B cell (primary cell): ENCODE measurements at regions not wholly inside any gene's neighbourhood (a gene's known extent, or its start where the extent isn't known, plus 50 kb on each side); places are given as distances from the start of the nearest gene placed in this dataset.

ENCODE experiments used
- ATAC-seq: fragments of 200-7000 bp; cut with Tn5 transposase; one replicate; pipeline ENCODE4 v1.10.0; 2021; ENCODE audit warnings: low read depth, mild to moderate bottlenecking, moderate number of reproducible peaks, moderate library complexity
- CTCF ChIA-PET: fragments of 350-600 bp; sonication (Branson Sonifier 250); formaldehyde crosslinking; loops from one replicate; lab custom pipeline; 2021; ENCODE audit warnings: antibody characterized with exemption, inconsistent platforms; lab: Charles Lee
- POLR2A ChIA-PET: fragments of 350-600 bp; sonication (Branson Sonifier 250); formaldehyde crosslinking; loops from one replicate; lab custom pipeline; 2021; ENCODE audit warnings: antibody characterized with exemption; lab: Charles Lee
- DNase-seq: peaks from one replicate; pipeline ENCODE4 v3.0.0; 2013
- H2AFZ ChIP-seq: 2 replicates; pipeline ENCODE4 v1.6.1; 2012; ENCODE audit warnings: mild to moderate bottlenecking, low read depth, low read length; ENCODE audit not compliant: insufficient read depth, poor library complexity, severe bottlenecking
- H3K27ac ChIP-seq, 2 donors: 1 replicate in 1 of 2; 2 replicates in 1 of 2; pipeline ENCODE4 v1.5.1; 2012 to 2013; ENCODE audit warnings: low read length in 2 of 2, mild to moderate bottlenecking in 2 of 2, moderate library complexity in 1 of 2
- H3K27me3 ChIP-seq, 4 experiments: fragments of 200-600 bp in 1 of 4; sonication (generic) in 1 of 4; replicated peaks in 1 of 4; 1 replicate in 2 of 4; 2 replicates in 2 of 4; pipeline versions ENCODE4 v1.6.1 to v1.7.0; 2013 to 2016; ENCODE audit warnings: low read length in 3 of 4, mild to moderate bottlenecking in 2 of 4, mixed read lengths in 1 of 4, moderate library complexity in 1 of 4; ENCODE audit not compliant: insufficient read depth in 4 of 4, control insufficient read depth in 3 of 4; ENCODE audit errors: control extremely low read depth in 1 of 4
- H3K36me3 ChIP-seq, 2 experiments: replicated peaks in 1 of 2; 1 replicate in 1 of 2; 2 replicates in 1 of 2; pipeline versions ENCODE4 v1.6.1 to v1.7.1; 2013; ENCODE audit warnings: low read length in 1 of 2; ENCODE audit not compliant: insufficient read depth in 2 of 2, control insufficient read depth in 1 of 2; ENCODE audit errors: control extremely low read depth in 1 of 2, extremely low read depth in 1 of 2
- H3K4me1 ChIP-seq, 2 donors: fragments of 200-600 bp in 1 of 2; sonication (generic) in 1 of 2; 1 replicate in 1 of 2; 2 replicates in 1 of 2; pipeline versions ENCODE4 v1.5.1 to v1.6.1; 2013 to 2017; ENCODE audit warnings: low read length in 2 of 2; ENCODE audit not compliant: control insufficient read depth in 2 of 2, insufficient read depth in 2 of 2
- H3K4me2 ChIP-seq: replicated peaks from 2 replicates; pipeline ENCODE3; 2012; ENCODE audit warnings: mild to moderate bottlenecking, low read depth, low read length; ENCODE audit not compliant: poor library complexity, severe bottlenecking
- H3K4me3 ChIP-seq, 5 experiments: fragments of 200-600 bp in 1 of 5; sonication (generic) in 1 of 5; 1 replicate in 3 of 5; 2 replicates in 2 of 5; pipeline versions ENCODE4 v1.5.1 to v1.7.0; 2011 to 2016; ENCODE audit warnings: low read length in 4 of 5, mild to moderate bottlenecking in 4 of 5, low read depth in 2 of 5, control low read depth in 1 of 5, moderate library complexity in 1 of 5; ENCODE audit not compliant: insufficient read depth in 1 of 5; ENCODE audit errors: control extremely low read depth in 1 of 5, extremely low read depth in 1 of 5
- H3K79me2 ChIP-seq: fragments of 200-600 bp; sonication (generic); one replicate; pipeline ENCODE4 v1.6.0; 2016; ENCODE audit warnings: low read length; ENCODE audit not compliant: control insufficient read depth, insufficient read depth
- H3K9ac ChIP-seq: fragments of 200-600 bp; sonication (generic); 2 replicates; pipeline ENCODE4 v1.6.1; 2017; ENCODE audit warnings: mild to moderate bottlenecking, low read length, moderate library complexity
- H3K9me3 ChIP-seq, 3 donors: one replicate each; pipeline versions ENCODE4 v1.6.1 to v1.7.1; 2013; ENCODE audit warnings: low read length in 2 of 3; ENCODE audit not compliant: control insufficient read depth in 2 of 3, insufficient read depth in 1 of 3; ENCODE audit errors: control extremely low read depth in 1 of 3
- H4K20me1 ChIP-seq: 2 replicates; pipeline ENCODE4 v1.6.0; 2012; ENCODE audit warnings: mild to moderate bottlenecking, low read length; ENCODE audit not compliant: insufficient read depth, control insufficient read depth, poor library complexity, severe bottlenecking
- H3K27ac Mint-ChIP-seq: one replicate; pipeline ENCODE4 v1.8.0; 2021; ENCODE audit warnings: mixed read lengths
- H3K27me3 Mint-ChIP-seq: one replicate; pipeline ENCODE4 v1.8.0; 2021; ENCODE audit warnings: mixed read lengths
- H3K4me1 Mint-ChIP-seq: one replicate; pipeline ENCODE4 v1.8.0; 2021; ENCODE audit warnings: mixed read lengths
- H3K4me3 Mint-ChIP-seq: one replicate; pipeline ENCODE4 v1.8.0; 2021; ENCODE audit warnings: mixed read lengths
- H3K9me3 Mint-ChIP-seq: one replicate; pipeline ENCODE4 v1.8.0; 2022; ENCODE audit warnings: mixed read lengths; ENCODE audit not compliant: insufficient read depth
- EZH2 ChIP-seq: IDR thresholded peaks from 2 replicates; pipeline ENCODE4 v1.6.1; 2012; ENCODE audit warnings: borderline replicate concordance, low read depth, mild to moderate bottlenecking, moderate library complexity, low read length; ENCODE audit not compliant: insufficient read depth, poor library complexity, severe bottlenecking
- WGBS: methylation state at CpG from one replicate; pipeline ENCODE4 v1.1.5; 2013; ENCODE audit warnings: missing lambda C conversion rate; ENCODE audit not compliant: insufficient coverage; 5-methylcytosine and 5-hydroxymethylcytosine counted together
- intact Hi-C: fragments of 100-400 bp; cut with micrococcal nuclease; formaldehyde crosslinking; loops from one replicate; pipeline ENCODE4 v1.10.0; 2022
- TF ChIP-seq, protein P1 (sequence below): fragments of 200-600 bp; IDR thresholded peaks from one replicate; pipeline ENCODE4 v1.8.0; 2022; ENCODE audit warnings: antibody characterized with exemption, mild to moderate bottlenecking

DNA sequence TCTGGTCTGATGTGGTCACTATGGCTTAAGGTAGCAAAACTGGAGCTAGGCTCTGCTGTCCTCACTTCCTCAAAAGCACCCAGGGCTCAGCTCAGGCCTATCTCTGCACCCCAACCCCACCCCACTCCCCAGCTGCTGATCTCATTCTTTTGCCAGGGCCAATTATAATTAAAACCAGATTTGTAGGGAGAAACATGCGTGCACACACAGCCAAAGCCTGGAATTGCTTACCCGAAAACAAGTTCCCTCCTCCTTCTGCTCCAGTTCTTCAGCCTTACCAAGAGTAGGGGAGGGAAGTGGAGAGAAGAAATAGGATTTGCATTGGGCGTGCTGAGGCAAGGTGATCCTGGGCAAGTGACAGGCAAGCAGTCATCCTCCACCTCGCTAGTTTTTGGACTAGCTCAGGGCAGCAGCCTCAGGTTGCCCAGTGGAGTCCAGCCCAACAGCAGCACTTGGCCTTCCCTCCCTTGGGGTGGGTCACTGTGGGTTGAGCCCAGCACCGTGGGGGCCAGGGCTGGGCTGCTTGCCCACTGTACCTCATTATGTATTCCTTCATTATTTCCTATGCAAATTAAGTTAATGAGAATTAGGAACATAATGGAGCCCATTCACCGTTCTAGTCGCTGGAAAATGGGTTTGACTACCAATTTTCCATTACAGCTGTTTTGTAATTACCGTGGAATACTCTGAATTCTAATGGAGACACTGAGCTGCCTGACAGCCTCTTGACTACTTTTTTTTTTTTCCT, 199.1 kb upstream of the CELF4 start:
- Mint-ChIP-seq H3K9me3 (peaks cover 5% of the 10 kb centered on the region), H3K27ac (no peak overlapping the region), H3K27me3 (no peaks in the 10 kb centered on the region), H3K4me3 (no peak overlapping the region), H3K4me1 (no peaks in the 10 kb centered on the region)
- Histone ChIP-seq H3K79me2 (no peaks in the 10 kb centered on the region), H3K4me1 (no peaks in the 10 kb centered on the region), H4K20me1 (no peaks in the 10 kb centered on the region), H3K27ac (no peak overlapping the region), H3K9ac (no peak overlapping the region), H2AFZ (no peak overlapping the region), H3K4me2 (no peak overlapping the region), H3K9me3 (peaks cover 0 to 10% (median 0%) of the 10 kb centered on the region in 3 donors), H3K36me3 (no peaks in the 10 kb centered on the region), H3K27me3 (no peaks in the 10 kb centered on the region), H3K4me3 (no peak overlapping the region)
- CTCF ChIA-PET, result no interaction called here
- intact Hi-C loops, result no loop called here
- POLR2A ChIA-PET, result no interaction called here
- ATAC-seq (no peak), DNase-seq (no peak)
- WGBS, result 90% methylated on average over 4 of the region's 8 CpGs
- TF ChIP-seq EZH2, result no peak
- TF ChIP-seq, protein P1, sequence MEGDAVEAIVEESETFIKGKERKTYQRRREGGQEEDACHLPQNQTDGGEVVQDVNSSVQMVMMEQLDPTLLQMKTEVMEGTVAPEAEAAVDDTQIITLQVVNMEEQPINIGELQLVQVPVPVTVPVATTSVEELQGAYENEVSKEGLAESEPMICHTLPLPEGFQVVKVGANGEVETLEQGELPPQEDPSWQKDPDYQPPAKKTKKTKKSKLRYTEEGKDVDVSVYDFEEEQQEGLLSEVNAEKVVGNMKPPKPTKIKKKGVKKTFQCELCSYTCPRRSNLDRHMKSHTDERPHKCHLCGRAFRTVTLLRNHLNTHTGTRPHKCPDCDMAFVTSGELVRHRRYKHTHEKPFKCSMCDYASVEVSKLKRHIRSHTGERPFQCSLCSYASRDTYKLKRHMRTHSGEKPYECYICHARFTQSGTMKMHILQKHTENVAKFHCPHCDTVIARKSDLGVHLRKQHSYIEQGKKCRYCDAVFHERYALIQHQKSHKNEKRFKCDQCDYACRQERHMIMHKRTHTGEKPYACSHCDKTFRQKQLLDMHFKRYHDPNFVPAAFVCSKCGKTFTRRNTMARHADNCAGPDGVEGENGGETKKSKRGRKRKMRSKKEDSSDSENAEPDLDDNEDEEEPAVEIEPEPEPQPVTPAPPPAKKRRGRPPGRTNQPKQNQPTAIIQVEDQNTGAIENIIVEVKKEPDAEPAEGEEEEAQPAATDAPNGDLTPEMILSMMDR, result no peak

DNA sequence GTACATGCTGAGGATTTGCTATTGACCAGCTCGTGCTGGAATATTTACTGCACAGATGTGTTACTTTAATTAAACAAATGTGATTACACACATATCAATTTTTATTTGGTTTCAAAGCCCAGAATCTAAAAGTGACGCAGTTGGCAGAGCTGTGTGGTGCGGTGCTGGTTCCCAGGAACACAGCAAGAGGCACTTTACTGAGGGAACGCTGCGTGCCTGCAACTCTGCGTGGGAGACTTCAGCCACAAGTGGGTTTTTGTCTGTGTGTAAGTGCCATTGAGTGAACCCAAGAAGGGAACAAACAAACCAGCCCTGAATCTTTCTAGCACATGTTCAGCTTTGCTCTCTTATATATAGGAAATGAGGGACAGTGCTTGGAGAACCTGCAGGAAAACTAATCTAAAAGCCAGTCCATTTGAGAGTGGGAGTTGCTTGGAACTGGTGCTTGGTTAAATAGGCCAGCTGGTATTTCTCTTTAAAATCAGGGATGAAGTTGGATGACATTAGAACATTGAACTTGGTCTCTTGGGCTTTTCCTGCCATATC, 196.6 kb upstream of the CELF4 start:
- Histone ChIP-seq H3K9me3 (peaks cover 0 to 10% (median 0%) of the 10 kb centered on the region in 3 donors), H3K79me2 (no peaks in the 10 kb centered on the region), H3K4me3 (no peak overlapping the region), H2AFZ (no peak overlapping the region), H3K4me2 (no peak overlapping the region), H3K27ac (no peak overlapping the region), H3K4me1 (no peaks in the 10 kb centered on the region), H4K20me1 (no peaks in the 10 kb centered on the region), H3K27me3 (no peaks in the 10 kb centered on the region), H3K9ac (no peak overlapping the region), H3K36me3 (no peaks in the 10 kb centered on the region)
- intact Hi-C loops, result no loop called here
- POLR2A ChIA-PET, result no interaction called here
- H3K4me3 Mint-ChIP-seq, result no peak overlapping the region
- no peak for TF ChIP-seq EZH2
- TF ChIP-seq, protein P1, result no peak
- peaks cover 4% of the 10 kb centered on the region for H3K9me3 Mint-ChIP-seq
- H3K4me1 Mint-ChIP-seq, result no peaks in the 10 kb centered on the region
- H3K27ac Mint-ChIP-seq, result no peak overlapping the region
- no peak for DNase-seq
- CTCF ChIA-PET, result no interaction called here
- H3K27me3 Mint-ChIP-seq, result no peaks in the 10 kb centered on the region
- whole genome bisulfite sequencing, result no CpG with 5 or more reads among the region's 6 CpGs
- no peak for ATAC-seq
